ENCODE measurements at regions not wholly inside any gene's neighbourhood (a gene's known extent, or its start where the extent isn't known, plus 50 kb on each side); places are given as distances from the start of the nearest gene placed in this dataset.

DNA sequence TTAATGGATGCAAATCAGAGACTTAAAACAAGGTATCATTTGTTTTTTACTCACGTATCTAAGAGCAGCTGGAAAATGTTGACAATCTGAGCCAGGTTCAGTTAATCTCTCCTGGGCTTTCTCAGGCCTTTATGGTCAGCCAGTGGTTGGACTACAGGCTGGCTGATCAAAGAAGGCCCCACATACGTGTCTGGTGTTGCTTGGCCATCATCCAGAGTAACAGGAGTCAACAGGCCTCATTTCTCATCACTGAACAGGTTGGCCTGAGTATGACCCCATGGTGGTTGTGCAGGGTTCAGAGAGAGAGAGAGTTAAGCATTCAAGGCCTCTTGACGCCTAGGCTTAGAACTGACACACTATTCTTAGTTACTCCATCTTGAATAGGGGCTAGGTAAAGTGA, 97.0 kb upstream of the VLDLR start:
- TF ChIP-seq, protein P1, sequence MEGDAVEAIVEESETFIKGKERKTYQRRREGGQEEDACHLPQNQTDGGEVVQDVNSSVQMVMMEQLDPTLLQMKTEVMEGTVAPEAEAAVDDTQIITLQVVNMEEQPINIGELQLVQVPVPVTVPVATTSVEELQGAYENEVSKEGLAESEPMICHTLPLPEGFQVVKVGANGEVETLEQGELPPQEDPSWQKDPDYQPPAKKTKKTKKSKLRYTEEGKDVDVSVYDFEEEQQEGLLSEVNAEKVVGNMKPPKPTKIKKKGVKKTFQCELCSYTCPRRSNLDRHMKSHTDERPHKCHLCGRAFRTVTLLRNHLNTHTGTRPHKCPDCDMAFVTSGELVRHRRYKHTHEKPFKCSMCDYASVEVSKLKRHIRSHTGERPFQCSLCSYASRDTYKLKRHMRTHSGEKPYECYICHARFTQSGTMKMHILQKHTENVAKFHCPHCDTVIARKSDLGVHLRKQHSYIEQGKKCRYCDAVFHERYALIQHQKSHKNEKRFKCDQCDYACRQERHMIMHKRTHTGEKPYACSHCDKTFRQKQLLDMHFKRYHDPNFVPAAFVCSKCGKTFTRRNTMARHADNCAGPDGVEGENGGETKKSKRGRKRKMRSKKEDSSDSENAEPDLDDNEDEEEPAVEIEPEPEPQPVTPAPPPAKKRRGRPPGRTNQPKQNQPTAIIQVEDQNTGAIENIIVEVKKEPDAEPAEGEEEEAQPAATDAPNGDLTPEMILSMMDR (conservative IDR thresholded peaks at IDR 0.05; ENCODE audit: low read depth, low read length), result no peak
- TF ChIP-seq POLR2A (IDR thresholded peaks at IDR 0.05; ENCODE audit: low read depth, low read length), result no peak
- no peak for TF ChIP-seq SMC3 (IDR thresholded peaks at IDR 0.05; ENCODE audit: low read depth, low read length)
- TF ChIP-seq BHLHE40 (IDR thresholded peaks at IDR 0.05; ENCODE audit: low read depth, low read length), result no peak
- no peak for TF ChIP-seq RCOR1 (IDR thresholded peaks at IDR 0.05; ENCODE audit: insufficient replicate concordance, low read length)
- TF ChIP-seq FOS (IDR thresholded peaks at IDR 0.05; ENCODE audit: low read depth, low read length), result no peak
- no peak for TF ChIP-seq RAD21 (IDR thresholded peaks at IDR 0.05; ENCODE audit: low read length)
- TF ChIP-seq, protein P2, sequence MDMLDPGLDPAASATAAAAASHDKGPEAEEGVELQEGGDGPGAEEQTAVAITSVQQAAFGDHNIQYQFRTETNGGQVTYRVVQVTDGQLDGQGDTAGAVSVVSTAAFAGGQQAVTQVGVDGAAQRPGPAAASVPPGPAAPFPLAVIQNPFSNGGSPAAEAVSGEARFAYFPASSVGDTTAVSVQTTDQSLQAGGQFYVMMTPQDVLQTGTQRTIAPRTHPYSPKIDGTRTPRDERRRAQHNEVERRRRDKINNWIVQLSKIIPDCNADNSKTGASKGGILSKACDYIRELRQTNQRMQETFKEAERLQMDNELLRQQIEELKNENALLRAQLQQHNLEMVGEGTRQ (IDR thresholded peaks at IDR 0.05; ENCODE audit: low read depth, low read length), result no peak
- TF ChIP-seq, protein P3, sequence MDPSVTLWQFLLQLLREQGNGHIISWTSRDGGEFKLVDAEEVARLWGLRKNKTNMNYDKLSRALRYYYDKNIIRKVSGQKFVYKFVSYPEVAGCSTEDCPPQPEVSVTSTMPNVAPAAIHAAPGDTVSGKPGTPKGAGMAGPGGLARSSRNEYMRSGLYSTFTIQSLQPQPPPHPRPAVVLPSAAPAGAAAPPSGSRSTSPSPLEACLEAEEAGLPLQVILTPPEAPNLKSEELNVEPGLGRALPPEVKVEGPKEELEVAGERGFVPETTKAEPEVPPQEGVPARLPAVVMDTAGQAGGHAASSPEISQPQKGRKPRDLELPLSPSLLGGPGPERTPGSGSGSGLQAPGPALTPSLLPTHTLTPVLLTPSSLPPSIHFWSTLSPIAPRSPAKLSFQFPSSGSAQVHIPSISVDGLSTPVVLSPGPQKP (IDR thresholded peaks at IDR 0.05; ENCODE audit: borderline replicate concordance, low read depth, low read length), result no peak
- TF ChIP-seq CEBPB (IDR thresholded peaks at IDR 0.05; ENCODE audit: low read depth, low read length), result no peak
- no peak for TF ChIP-seq CHD1 (IDR thresholded peaks at IDR 0.05; ENCODE audit: low read depth, low read length)

All from IMR-90 (cell line).